SJSA1 (cell line): ENCODE measurements at regions not wholly inside any gene's neighbourhood (a gene's known extent, or its start where the extent isn't known, plus 50 kb on each side); places are given as distances from the start of the nearest gene placed in this dataset.
"Not testable (repeated sequence)": the region's sequence is repeated elsewhere in the genome, so short reads cannot be mapped to it uniquely, and the experiment has no call there.

Experiments
- DNase-seq, 2 experiments: peaks; one replicate each; pipeline ENCODE4 v3.0.0-alpha.2; 2015 to 2020; ENCODE audit warnings: low spot score in 2 of 2, low read depth in 1 of 2
- H3K27ac ChIP-seq: fragments of 250-450 bp; sonication (Bioruptor Pico); 2 replicates; pipeline ENCODE4 v1.5.1; 2020; ENCODE audit warnings: mild to moderate bottlenecking, moderate library complexity
- H3K27me3 ChIP-seq: fragments of 250-450 bp; sonication (Bioruptor Pico); replicated peaks from 2 replicates; pipeline ENCODE4 v1.5.1; 2020; ENCODE audit warnings: mild to moderate bottlenecking, moderate library complexity
- H3K36me3 ChIP-seq: fragments of 250-450 bp; sonication (Bioruptor Pico); 2 replicates; pipeline ENCODE4 v1.5.1; 2020; ENCODE audit warnings: mild to moderate bottlenecking
- H3K4me1 ChIP-seq: fragments of 250-450 bp; sonication (Bioruptor Pico); replicated peaks from 2 replicates; pipeline ENCODE4 v1.6.1; 2021; ENCODE audit warnings: mild to moderate bottlenecking
- H3K4me3 ChIP-seq: fragments of 250-450 bp; sonication (Bioruptor Pico); 2 replicates; pipeline ENCODE4 v1.5.1; 2020; ENCODE audit warnings: mild to moderate bottlenecking
- H3K9me3 ChIP-seq: fragments of 250-450 bp; sonication (Bioruptor Pico); replicated peaks from 2 replicates; pipeline ENCODE4 v1.5.1; 2020; ENCODE audit warnings: mild to moderate bottlenecking

- Histone ChIP-seq H3K27me3 (no peaks in the 10 kb centered on the region), H3K9me3 (no peaks in the 10 kb centered on the region), H3K36me3 (no peaks in the 10 kb centered on the region), H3K4me3 (no peak overlapping the region), H3K4me1 (no peaks in the 10 kb centered on the region), H3K27ac (no peak overlapping the region)
- DNase-seq, result no peak
These were observed 79.2 kb upstream of the CEP126 start for GRCh38 chr11:101835506-101836063.

GRCh38 chr11:101830475-101830874 is 84.3 kb upstream of the CEP126 start:
- DNase-seq, H3K36me3 ChIP-seq, H3K4me3 ChIP-seq, H3K9me3 ChIP-seq, H3K27ac ChIP-seq, H3K27me3 ChIP-seq, H3K4me1 ChIP-seq: not testable (repeated sequence)

- H3K27ac ChIP-seq, result no peak overlapping the region
- no peaks in the 10 kb centered on the region for H3K9me3 ChIP-seq
- no peak for DNase-seq
- H3K27me3 ChIP-seq, result no peaks in the 10 kb centered on the region
- no peaks in the 10 kb centered on the region for H3K36me3 ChIP-seq
- no peak overlapping the region for H3K4me3 ChIP-seq
- no peaks in the 10 kb centered on the region for H3K4me1 ChIP-seq
These were observed 89.3 kb upstream of the CEP126 start for GRCh38 chr11:101825531-101825930.

- H3K4me3 ChIP-seq, result no peak overlapping the region
- no peaks in the 10 kb centered on the region for H3K36me3 ChIP-seq
- H3K27ac ChIP-seq, result no peak overlapping the region
- H3K27me3 ChIP-seq, result no peaks in the 10 kb centered on the region
- DNase-seq, result no peak
- no peaks in the 10 kb centered on the region for H3K9me3 ChIP-seq
- no peaks in the 10 kb centered on the region for H3K4me1 ChIP-seq
These were observed 97.2 kb upstream of the CEP126 start for GRCh38 chr11:101817581-101817980.

GRCh38 chr11:101816613-101817012 is 98.2 kb upstream of the CEP126 start:
- H3K27me3 ChIP-seq, result no peaks in the 10 kb centered on the region
- H3K4me1 ChIP-seq, result no peaks in the 10 kb centered on the region
- no peak for DNase-seq
- H3K36me3 ChIP-seq, result no peaks in the 10 kb centered on the region
- no peak overlapping the region for H3K27ac ChIP-seq
- no peaks in the 10 kb centered on the region for H3K9me3 ChIP-seq
- H3K4me3 ChIP-seq, result no peak overlapping the region

GRCh38 chr11:101812546-101812945 is 102.3 kb upstream of the CEP126 start:
- no peaks in the 10 kb centered on the region for H3K36me3 ChIP-seq
- no peaks in the 10 kb centered on the region for H3K9me3 ChIP-seq
- H3K27me3 ChIP-seq, result no peaks in the 10 kb centered on the region
- H3K4me3 ChIP-seq, result no peak overlapping the region
- no peak for DNase-seq
- no peak overlapping the region for H3K27ac ChIP-seq
- H3K4me1 ChIP-seq, result no peaks in the 10 kb centered on the region

- no peaks in the 10 kb centered on the region for H3K27me3 ChIP-seq
- H3K36me3 ChIP-seq, result no peaks in the 10 kb centered on the region
- no peak overlapping the region for H3K4me3 ChIP-seq
- no peak for DNase-seq
- H3K27ac ChIP-seq, result no peak overlapping the region
- H3K9me3 ChIP-seq, result no peaks in the 10 kb centered on the region
- H3K4me1 ChIP-seq, result no peaks in the 10 kb centered on the region
These were observed 104.3 kb upstream of the CEP126 start for GRCh38 chr11:101810546-101810945.

GRCh38 chr11:101807531-101807930 is 107.3 kb upstream of the CEP126 start:
- H3K9me3 ChIP-seq, result no peaks in the 10 kb centered on the region

GRCh38 chr11:101803651-101804050 is 111.2 kb upstream of the CEP126 start:
- no peak for DNase-seq

More at GRCh38 chr11:101807531-101807930, 107.3 kb upstream of the CEP126 start:
- no peaks in the 10 kb centered on the region for H3K36me3 ChIP-seq
- no peaks in the 10 kb centered on the region for H3K4me1 ChIP-seq
- H3K4me3 ChIP-seq, result no peak overlapping the region
- no peak overlapping the region for H3K27ac ChIP-seq
- no peaks in the 10 kb centered on the region for H3K27me3 ChIP-seq
- DNase-seq, result no peak

GRCh38 chr11:101797335-101797734 is 117.5 kb upstream of the CEP126 start:
- DNase-seq, result no peak
- Histone ChIP-seq H3K9me3 (no peaks in the 10 kb centered on the region), H3K4me1 (no peaks in the 10 kb centered on the region), H3K27me3 (no peaks in the 10 kb centered on the region), H3K27ac (no peak overlapping the region), H3K4me3 (no peak overlapping the region), H3K36me3 (no peaks in the 10 kb centered on the region)

More at GRCh38 chr11:101803651-101804050, 111.2 kb upstream of the CEP126 start:
- Histone ChIP-seq H3K27ac (no peak overlapping the region), H3K4me3 (no peak overlapping the region), H3K4me1 (no peaks in the 10 kb centered on the region), H3K36me3 (no peaks in the 10 kb centered on the region), H3K9me3 (no peaks in the 10 kb centered on the region), H3K27me3 (no peaks in the 10 kb centered on the region)

- Histone ChIP-seq H3K4me1 (no peaks in the 10 kb centered on the region), H3K36me3 (no peaks in the 10 kb centered on the region), H3K9me3 (no peaks in the 10 kb centered on the region), H3K27me3 (no peaks in the 10 kb centered on the region), H3K4me3 (no peak overlapping the region), H3K27ac (no peak overlapping the region)
- DNase-seq, result no peak
These were observed 122.0 kb upstream of the CEP126 start for GRCh38 chr11:101792814-101793213.

GRCh38 chr11:101786916-101787315 is 127.9 kb upstream of the CEP126 start:
- no peaks in the 10 kb centered on the region for H3K36me3 ChIP-seq
- no peaks in the 10 kb centered on the region for H3K4me1 ChIP-seq
- H3K4me3 ChIP-seq, result no peak overlapping the region
- H3K27me3 ChIP-seq, result no peaks in the 10 kb centered on the region
- H3K9me3 ChIP-seq, result no peaks in the 10 kb centered on the region
- no peak overlapping the region for H3K27ac ChIP-seq
- no peak for DNase-seq

- Histone ChIP-seq H3K27me3 (no peaks in the 10 kb centered on the region), H3K27ac (no peak overlapping the region), H3K36me3 (no peaks in the 10 kb centered on the region), H3K9me3 (no peaks in the 10 kb centered on the region), H3K4me1 (no peaks in the 10 kb centered on the region), H3K4me3 (no peak overlapping the region)
- no peak for DNase-seq
These were observed 128.4 kb upstream of the CEP126 start for GRCh38 chr11:101786421-101786820.

GRCh38 chr11:101779167-101779566 is 135.6 kb upstream of the CEP126 start:
- DNase-seq, H3K9me3 ChIP-seq, H3K4me3 ChIP-seq, H3K27ac ChIP-seq, H3K4me1 ChIP-seq, H3K27me3 ChIP-seq, H3K36me3 ChIP-seq: not testable (repeated sequence)

GRCh38 chr11:101777476-101777875 is 137.3 kb upstream of the CEP126 start:
- H3K36me3 ChIP-seq, result no peaks in the 10 kb centered on the region
- H3K9me3 ChIP-seq, result no peaks in the 10 kb centered on the region
- no peak overlapping the region for H3K4me3 ChIP-seq
- no peak overlapping the region for H3K27ac ChIP-seq
- DNase-seq, result no peak
- no peaks in the 10 kb centered on the region for H3K4me1 ChIP-seq
- no peaks in the 10 kb centered on the region for H3K27me3 ChIP-seq
